SK-N-SH treated with all-trans-retinoic acid at 6 μM for 48 hours (cell line): ENCODE measurements at regions not wholly inside any gene's neighbourhood (a gene's known extent, or its start where the extent isn't known, plus 50 kb on each side); places are given as distances from the start of the nearest gene placed in this dataset.

Experiments
- ATAC-seq: fragments of 200-7000 bp; cut with Tn5 transposase; 3 replicates; pipeline ENCODE4 v1.9.1; 2020; ENCODE audit warnings: mild to moderate bottlenecking, moderate library complexity
- ARNTL ChIP-seq: fragments of 450-650 bp; formaldehyde crosslinking; IDR thresholded peaks from 2 replicates; pipeline ENCODE4 v1.5.0; 2020; ENCODE audit warnings: low read depth, mild to moderate bottlenecking, moderate library complexity, borderline replicate concordance
- BACH2 ChIP-seq: fragments of 250-450 bp; sonication (Bioruptor Pico); IDR thresholded peaks from 2 replicates; pipeline ENCODE4 v1.9.0; 2021; ENCODE audit warnings: mild to moderate bottlenecking, borderline replicate concordance
- CSDC2 ChIP-seq: fragments of 250-450 bp; sonication (Bioruptor Pico); IDR thresholded peaks from 2 replicates; pipeline ENCODE4 v1.5.0; 2020; ENCODE audit warnings: mild to moderate bottlenecking, moderate library complexity
- CSRNP3 ChIP-seq: fragments of 250-450 bp; sonication (Bioruptor Pico); IDR thresholded peaks from 2 replicates; pipeline ENCODE4 v1.5.1; 2021; ENCODE audit warnings: mild to moderate bottlenecking, moderate library complexity
- ESRRG ChIP-seq: fragments of 250-450 bp; sonication (Bioruptor Pico); IDR thresholded peaks from 2 replicates; pipeline ENCODE4 v1.6.1; 2021; ENCODE audit warnings: mild to moderate bottlenecking
- GLIS3 ChIP-seq: fragments of 250-450 bp; sonication (Bioruptor Pico); IDR thresholded peaks from 2 replicates; pipeline ENCODE4 v1.5.0; 2020; ENCODE audit warnings: mild to moderate bottlenecking, moderate library complexity
- ISL1 ChIP-seq: fragments of 250-450 bp; sonication (Bioruptor Pico); IDR thresholded peaks from 2 replicates; pipeline ENCODE4 v2.1.2; 2022; ENCODE audit warnings: mild to moderate bottlenecking, moderate library complexity
- OSR1 ChIP-seq: fragments of 250-450 bp; sonication (Bioruptor Pico); IDR thresholded peaks from 2 replicates; pipeline ENCODE4 v1.8.0; 2022; ENCODE audit warnings: moderate library complexity, mild to moderate bottlenecking, inconsistent platforms
- PPARA ChIP-seq: fragments of 250-450 bp; sonication (Bioruptor Pico); IDR thresholded peaks from 2 replicates; pipeline ENCODE4 v1.5.0; 2020; ENCODE audit warnings: mild to moderate bottlenecking, borderline replicate concordance
- RARB ChIP-seq: fragments of 250-450 bp; sonication (Bioruptor Pico); IDR thresholded peaks from 2 replicates; pipeline ENCODE4 v1.8.0; 2021; ENCODE audit warnings: mild to moderate bottlenecking, moderate library complexity
- SNAI2 ChIP-seq: fragments of 250-450 bp; sonication (Bioruptor Pico); IDR thresholded peaks from 2 replicates; pipeline ENCODE4 v1.5.0; 2020; ENCODE audit warnings: mild to moderate bottlenecking, moderate library complexity
- TOX ChIP-seq: fragments of 250-450 bp; sonication (Bioruptor Pico); IDR thresholded peaks from 2 replicates; pipeline ENCODE4 v1.8.0; 2021; ENCODE audit warnings: mild to moderate bottlenecking, moderate library complexity, borderline replicate concordance
- TSHZ2 ChIP-seq: fragments of 250-450 bp; sonication (Bioruptor Pico); IDR thresholded peaks from 2 replicates; pipeline ENCODE4 v1.5.0; 2020; ENCODE audit warnings: mild to moderate bottlenecking, moderate library complexity
- ZC3H10 ChIP-seq: fragments of 250-450 bp; sonication (Bioruptor Pico); IDR thresholded peaks from 2 replicates; pipeline ENCODE4 v1.5.1; 2021; ENCODE audit warnings: mild to moderate bottlenecking, moderate library complexity
- ZFP3 ChIP-seq: fragments of 250-450 bp; sonication (Bioruptor Pico); IDR thresholded peaks from 2 replicates; pipeline ENCODE4 v1.5.0; 2020; ENCODE audit warnings: mild to moderate bottlenecking, moderate library complexity
- ZFP30 ChIP-seq: fragments of 450-650 bp; formaldehyde crosslinking; IDR thresholded peaks from 2 replicates; pipeline ENCODE4 v1.5.0; 2022; ENCODE audit warnings: mild to moderate bottlenecking, moderate library complexity
- ZNF565 ChIP-seq: fragments of 450-650 bp; formaldehyde crosslinking; conservative IDR thresholded peaks from 2 replicates; pipeline ENCODE4 v1.5.0; 2020; ENCODE audit warnings: low read depth, mild to moderate bottlenecking, moderate library complexity
- ZNF70 ChIP-seq: fragments of 450-650 bp; formaldehyde crosslinking; IDR thresholded peaks from 2 replicates; pipeline ENCODE4 v1.5.0; 2020; ENCODE audit warnings: mild to moderate bottlenecking, moderate library complexity
- ZNF8 ChIP-seq: fragments of 450-650 bp; formaldehyde crosslinking; IDR thresholded peaks from 2 replicates; pipeline ENCODE4 v1.5.0; 2020; ENCODE audit warnings: mild to moderate bottlenecking, moderate library complexity
- TF ChIP-seq, protein P1 (sequence below): fragments of 250-450 bp; sonication (Bioruptor Pico); IDR thresholded peaks from 2 replicates; pipeline ENCODE4 v1.8.0; 2020; ENCODE audit warnings: mild to moderate bottlenecking, moderate library complexity, borderline replicate concordance
- TF ChIP-seq, protein P2 (sequence below): fragments of 250-450 bp; sonication (Bioruptor Pico); IDR thresholded peaks from 2 replicates; pipeline ENCODE4 v1.5.1; 2020; ENCODE audit warnings: low read depth, mild to moderate bottlenecking, moderate library complexity

DNA sequence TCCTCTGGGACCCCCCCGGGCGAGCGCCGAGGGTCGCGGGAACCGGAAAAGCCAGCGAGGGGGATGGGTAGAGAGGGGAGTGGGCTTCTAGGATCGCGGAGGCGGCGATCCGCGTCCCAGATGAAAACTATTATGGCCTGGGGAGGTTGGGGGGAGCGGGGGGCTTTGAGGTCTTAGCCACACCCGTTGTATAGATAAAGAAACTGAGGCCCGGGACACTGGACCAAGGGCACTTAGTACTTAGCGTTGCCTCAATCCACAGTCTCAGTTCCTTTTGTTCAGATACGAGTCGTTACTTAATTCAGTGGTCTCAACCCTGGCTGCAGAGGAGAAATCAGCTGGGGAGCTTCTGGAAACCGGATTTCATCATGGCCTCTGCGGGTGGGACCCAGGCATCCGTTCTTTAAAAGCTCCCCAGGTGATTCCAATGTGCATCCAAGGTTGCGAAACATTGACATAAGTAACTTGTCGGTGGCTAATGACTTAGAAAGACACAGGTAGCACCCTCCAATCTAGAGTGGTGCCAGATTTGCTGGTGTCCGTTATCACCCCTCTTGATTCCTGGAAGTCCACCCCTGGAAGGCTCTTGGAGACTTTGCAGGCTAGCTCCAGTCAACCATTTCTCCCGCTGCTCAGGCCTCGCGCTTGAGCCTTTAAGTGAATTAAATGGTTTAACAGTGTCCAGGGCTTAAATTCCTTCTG, 90.7 kb downstream of the GEMIN8 start:
- ATAC-seq = no peak
- TF ChIP-seq ISL1 (CRISPR knock-in tag) (no peak), ZNF70 (CRISPR knock-in tag) (no peak), ARNTL (CRISPR knock-in tag) (no peak), ZNF8 (no peak), ZFP3 (CRISPR knock-in tag) (no peak), PPARA (no peak), SNAI2 (CRISPR knock-in tag) (no peak), RARB (CRISPR knock-in tag) (no peak), BACH2 (CRISPR knock-in tag) (no peak), TSHZ2 (CRISPR knock-in tag) (no peak)
- TF ChIP-seq, protein P1, sequence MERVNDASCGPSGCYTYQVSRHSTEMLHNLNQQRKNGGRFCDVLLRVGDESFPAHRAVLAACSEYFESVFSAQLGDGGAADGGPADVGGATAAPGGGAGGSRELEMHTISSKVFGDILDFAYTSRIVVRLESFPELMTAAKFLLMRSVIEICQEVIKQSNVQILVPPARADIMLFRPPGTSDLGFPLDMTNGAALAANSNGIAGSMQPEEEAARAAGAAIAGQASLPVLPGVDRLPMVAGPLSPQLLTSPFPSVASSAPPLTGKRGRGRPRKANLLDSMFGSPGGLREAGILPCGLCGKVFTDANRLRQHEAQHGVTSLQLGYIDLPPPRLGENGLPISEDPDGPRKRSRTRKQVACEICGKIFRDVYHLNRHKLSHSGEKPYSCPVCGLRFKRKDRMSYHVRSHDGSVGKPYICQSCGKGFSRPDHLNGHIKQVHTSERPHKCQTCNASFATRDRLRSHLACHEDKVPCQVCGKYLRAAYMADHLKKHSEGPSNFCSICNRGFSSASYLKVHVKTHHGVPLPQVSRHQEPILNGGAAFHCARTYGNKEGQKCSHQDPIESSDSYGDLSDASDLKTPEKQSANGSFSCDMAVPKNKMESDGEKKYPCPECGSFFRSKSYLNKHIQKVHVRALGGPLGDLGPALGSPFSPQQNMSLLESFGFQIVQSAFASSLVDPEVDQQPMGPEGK (CRISPR knock-in tag) = no peak

DNA sequence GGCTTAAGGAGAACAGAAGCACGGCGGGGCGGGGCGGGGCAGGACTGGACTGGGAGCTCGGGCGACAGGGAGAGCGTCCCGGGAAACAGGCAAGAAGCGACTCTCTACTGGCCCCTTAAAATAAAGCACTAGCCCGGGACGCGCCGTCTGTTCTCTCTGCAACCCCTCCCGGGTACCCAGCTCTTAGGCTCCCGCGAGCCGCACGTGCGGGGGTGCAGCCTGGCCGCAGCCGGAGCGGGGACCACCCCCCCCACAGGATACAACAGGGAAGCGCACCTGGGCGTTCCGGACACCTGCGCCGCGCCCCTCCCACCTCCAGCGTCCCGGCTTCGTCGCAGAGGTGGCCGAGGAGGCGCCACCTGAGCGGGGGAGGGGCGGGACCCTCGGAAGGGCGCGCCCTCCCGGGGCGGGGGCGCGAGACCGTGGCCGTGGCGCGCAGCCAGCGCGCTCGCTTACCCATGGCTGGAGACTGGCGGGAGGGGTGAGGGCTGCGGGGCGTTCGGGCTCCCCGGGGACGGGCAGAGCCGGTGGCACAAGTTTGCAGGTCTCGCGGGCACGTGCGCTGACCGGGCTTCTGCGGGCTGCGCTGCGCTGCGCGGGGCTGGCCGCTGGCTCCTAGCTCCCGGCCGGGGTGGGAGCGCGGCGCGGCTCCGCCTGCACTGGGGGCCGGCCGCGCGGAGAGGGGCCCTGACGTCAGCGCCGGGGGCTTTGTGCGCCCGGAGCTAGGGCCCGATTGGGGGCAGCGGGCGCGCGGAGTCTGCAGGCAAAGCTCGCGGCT, 91.5 kb downstream of the GEMIN8 start:
- peak; percentile 68 for ATAC-seq
- TF ChIP-seq BACH2 (CRISPR knock-in tag) (no peak), ZFP3 (CRISPR knock-in tag) (no peak), ZFP30 (CRISPR knock-in tag) (no peak), RARB (CRISPR knock-in tag) (no peak), ZNF8 (no peak), ZNF565 (CRISPR knock-in tag) (no peak), TOX (CRISPR knock-in tag) (no peak), GLIS3 (CRISPR knock-in tag) (no peak), CSDC2 (CRISPR knock-in tag) (no peak), ISL1 (CRISPR knock-in tag) (no peak), CSRNP3 (no peak), TSHZ2 (CRISPR knock-in tag) (no peak), ZC3H10 (CRISPR knock-in tag) (no peak), PPARA (no peak), ESRRG (CRISPR knock-in tag) (no peak), ZNF70 (CRISPR knock-in tag) (no peak), OSR1 (CRISPR knock-in tag) (no peak)
- TF ChIP-seq, protein P2, sequence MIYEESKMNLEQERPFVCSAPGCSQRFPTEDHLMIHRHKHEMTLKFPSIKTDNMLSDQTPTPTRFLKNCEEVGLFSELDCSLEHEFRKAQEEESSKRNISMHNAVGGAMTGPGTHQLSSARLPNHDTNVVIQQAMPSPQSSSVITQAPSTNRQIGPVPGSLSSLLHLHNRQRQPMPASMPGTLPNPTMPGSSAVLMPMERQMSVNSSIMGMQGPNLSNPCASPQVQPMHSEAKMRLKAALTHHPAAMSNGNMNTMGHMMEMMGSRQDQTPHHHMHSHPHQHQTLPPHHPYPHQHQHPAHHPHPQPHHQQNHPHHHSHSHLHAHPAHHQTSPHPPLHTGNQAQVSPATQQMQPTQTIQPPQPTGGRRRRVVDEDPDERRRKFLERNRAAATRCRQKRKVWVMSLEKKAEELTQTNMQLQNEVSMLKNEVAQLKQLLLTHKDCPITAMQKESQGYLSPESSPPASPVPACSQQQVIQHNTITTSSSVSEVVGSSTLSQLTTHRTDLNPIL (CRISPR knock-in tag) = no peak
- TF ChIP-seq, protein P1 (CRISPR knock-in tag) = no peak
